ENCODE measurements at regions not wholly inside any gene's neighbourhood (a gene's known extent, or its start where the extent isn't known, plus 50 kb on each side); places are given as distances from the start of the nearest gene placed in this dataset.

- TF ChIP-seq EZH2phosphoT487 (IDR thresholded peaks at IDR 0.05; ENCODE audit: low read length) (no peak), CTCF (IDR thresholded peaks at IDR 0.05; ENCODE audit: low read length) (no peak), EZH2 (optimal IDR thresholded peaks at IDR 0.05; ENCODE audit: low read depth, low read length) (no peak)
Observed at GRCh38 chr5:62681117-62681850, 102.7 kb downstream of the LRRC70 start.
